ENCODE measurements at regions not wholly inside any gene's neighbourhood (a gene's known extent, or its start where the extent isn't known, plus 50 kb on each side); places are given as distances from the start of the nearest gene placed in this dataset.

GRCh38 chr11:13108416-13108815 lies 99.3 kb downstream of the RASSF10 start:
- Histone ChIP-seq H3K27me3 (no peaks in the 10 kb centered on the region), H3K27ac (no peak overlapping the region), H3K4me1 (peaks cover 0 to 4% (median 2%) of the 10 kb centered on the region in 4 donors), H3K4me3 (no peak overlapping the region), H3K9me3 (no peaks in the 10 kb centered on the region), H3K36me3 (no peaks in the 10 kb centered on the region)
- no peak for DNase-seq
- intact Hi-C loops (cut with DNase I) = no loop called here
- no peak for TF ChIP-seq POLR2A (IDR thresholded peaks at IDR 0.05)
- TF ChIP-seq EP300 (IDR thresholded peaks at IDR 0.05) = no peak
- TF ChIP-seq POLR2AphosphoS5 (IDR thresholded peaks at IDR 0.05) = no peak
- no peak for TF ChIP-seq CTCF (IDR thresholded peaks at IDR 0.05)
- 67 to 86% methylated on average over 2 of the region's 2 CpGs for WGBS, 2 donors

- Histone ChIP-seq H3K36me3 (no peaks in the 10 kb centered on the region), H3K4me3 (no peak overlapping the region), H3K27me3 (no peaks in the 10 kb centered on the region), H3K27ac (no peak overlapping the region), H3K9me3 (no peaks in the 10 kb centered on the region), H3K4me1 (peaks cover 0 to 4% (median 2%) of the 10 kb centered on the region in 4 donors)
- TF ChIP-seq CTCF (IDR thresholded peaks at IDR 0.05) = no peak
- TF ChIP-seq POLR2A (IDR thresholded peaks at IDR 0.05) = no peak
- TF ChIP-seq EP300 (IDR thresholded peaks at IDR 0.05) = no peak
- no peak for TF ChIP-seq POLR2AphosphoS5 (IDR thresholded peaks at IDR 0.05)
- DNase-seq = no peak
- 91 to 92% methylated on average over 1 of the region's 1 CpG for WGBS, 2 donors
- intact Hi-C loops (cut with DNase I) = no loop called here
Observed at GRCh38 chr11:13109616-13110015, 100.5 kb downstream of the RASSF10 start.

GRCh38 chr11:13110145-13110544 lies 101.0 kb downstream of the RASSF10 start:
- WGBS, 2 donors = 95 to 97% methylated on average over 1 of the region's 1 CpG
- Histone ChIP-seq H3K4me1 (peaks cover 0 to 4% (median 2%) of the 10 kb centered on the region in 4 donors), H3K4me3 (no peak overlapping the region), H3K27ac (no peak overlapping the region), H3K36me3 (no peaks in the 10 kb centered on the region), H3K9me3 (no peaks in the 10 kb centered on the region), H3K27me3 (no peaks in the 10 kb centered on the region)
- intact Hi-C loops (cut with DNase I) = no loop called here
- no peak for DNase-seq
- no peak for TF ChIP-seq POLR2A (IDR thresholded peaks at IDR 0.05)
- no peak for TF ChIP-seq POLR2AphosphoS5 (IDR thresholded peaks at IDR 0.05)
- no peak for TF ChIP-seq EP300 (IDR thresholded peaks at IDR 0.05)
- no peak for TF ChIP-seq CTCF (IDR thresholded peaks at IDR 0.05)

- no peak overlapping the region for H3K27ac ChIP-seq
- H3K36me3 ChIP-seq = no peaks in the 10 kb centered on the region
- H3K4me3 ChIP-seq = no peak overlapping the region
- peaks cover 0 to 4% (median 2%) of the 10 kb centered on the region in 4 donors for H3K4me1 ChIP-seq
- no peaks in the 10 kb centered on the region for H3K9me3 ChIP-seq
- intact Hi-C loops (cut with DNase I) = no loop called here
- no peak for DNase-seq
- no peaks in the 10 kb centered on the region for H3K27me3 ChIP-seq
- 87 to 94% methylated on average over 5 of the region's 5 CpGs for WGBS, 2 donors
- TF ChIP-seq POLR2AphosphoS5 (IDR thresholded peaks at IDR 0.05) (no peak), EP300 (IDR thresholded peaks at IDR 0.05) (no peak), POLR2A (IDR thresholded peaks at IDR 0.05) (no peak), CTCF (IDR thresholded peaks at IDR 0.05) (no peak)
Observed at GRCh38 chr11:13110929-13111812, 102.1 kb downstream of the RASSF10 start.
